GM23248 (cell line): ENCODE measurements at regions not wholly inside any gene's neighbourhood (a gene's known extent, or its start where the extent isn't known, plus 50 kb on each side); places are given as distances from the start of the nearest gene placed in this dataset.
A peak's percentile ranks its signal among the peaks of the same experiment; 100 is the strongest.

Experiments
- DNase-seq: peaks from one replicate; pipeline ENCODE4 v3.0.0-alpha.2; 2015
- H2AFZ ChIP-seq: fragments of 200-600 bp; sonication (generic); 2 replicates; pipeline ENCODE4 v1.6.1; 2016; ENCODE audit warnings: antibody characterized with exemption
- H3F3A ChIP-seq: fragments of 200-600 bp; sonication (generic); 2 replicates; pipeline ENCODE4 v1.6.1; 2016; ENCODE audit warnings: mild to moderate bottlenecking, antibody characterized with exemption, mixed run types; ENCODE audit not compliant: insufficient read depth
- H3K27ac ChIP-seq: fragments of 200-600 bp; sonication (generic); 2 replicates; pipeline ENCODE4 v1.5.1; 2016; ENCODE audit warnings: mild to moderate bottlenecking
- H3K27me3 ChIP-seq: fragments of 200-600 bp; sonication (generic); replicated peaks from 2 replicates; pipeline ENCODE4 v1.6.1; 2016; ENCODE audit warnings: mild to moderate bottlenecking; ENCODE audit not compliant: insufficient read depth
- H3K36me3 ChIP-seq: fragments of 200-600 bp; sonication (generic); 2 replicates; pipeline ENCODE4 v1.6.1; 2016; ENCODE audit warnings: low read depth, mild to moderate bottlenecking
- H3K4me1 ChIP-seq: fragments of 200-600 bp; sonication (generic); 2 replicates; pipeline ENCODE4 v1.6.1; 2016; ENCODE audit warnings: mild to moderate bottlenecking; ENCODE audit not compliant: insufficient read depth
- H3K4me2 ChIP-seq: fragments of 200-600 bp; sonication (generic); one replicate; pipeline ENCODE4 v1.6.1; 2016; ENCODE audit warnings: mild to moderate bottlenecking; ENCODE audit not compliant: unreplicated experiment
- H3K4me3 ChIP-seq: fragments of 200-600 bp; sonication (generic); 2 replicates; pipeline ENCODE4 v1.5.1; 2016; ENCODE audit warnings: mild to moderate bottlenecking
- H3K79me2 ChIP-seq: fragments of 200-600 bp; sonication (generic); 2 replicates; pipeline ENCODE4 v1.6.1; 2016; ENCODE audit warnings: mild to moderate bottlenecking; ENCODE audit not compliant: insufficient read depth
- H3K9ac ChIP-seq: fragments of 200-600 bp; sonication (generic); 2 replicates; pipeline ENCODE4 v1.6.1; 2016; ENCODE audit warnings: mild to moderate bottlenecking
- H3K9me2 ChIP-seq: fragments of 200-600 bp; sonication (generic); 2 replicates; pipeline ENCODE4 v1.6.1; 2016; ENCODE audit warnings: mixed run types, mild to moderate bottlenecking, moderate library complexity; ENCODE audit not compliant: insufficient read depth
- H3K9me3 ChIP-seq: fragments of 200-600 bp; sonication (generic); one replicate; pipeline ENCODE4 v1.6.1; 2017; ENCODE audit warnings: low read depth
- H4K20me1 ChIP-seq: fragments of 200-600 bp; sonication (generic); 2 replicates; pipeline ENCODE4 v1.6.0; 2016; ENCODE audit not compliant: insufficient read depth
- EZH2 ChIP-seq: fragments of 200-600 bp; sonication (generic); IDR thresholded peaks from 2 replicates; pipeline ENCODE4 v1.6.1; 2018; ENCODE audit warnings: antibody characterized with exemption, mild to moderate bottlenecking; ENCODE audit not compliant: insufficient read depth, poor library complexity, severe bottlenecking
- EZH2phosphoT487 ChIP-seq: fragments of 200-600 bp; sonication (generic); IDR thresholded peaks from 2 replicates; pipeline ENCODE4 v1.6.1; 2018; ENCODE audit warnings: antibody characterized with exemption, moderate library complexity, mild to moderate bottlenecking, low read depth; ENCODE audit not compliant: insufficient read depth
- WGBS, 2 experiments: methylation state at CpG; one replicate each; pipeline ENCODE4 v1.1.6; 2015 to 2017; ENCODE audit warnings: low lambda C conversion rate in 2 of 2, low coverage in 1 of 2; ENCODE audit errors: missing lambda C conversion rate in 2 of 2; 5-methylcytosine and 5-hydroxymethylcytosine counted together
- in situ Hi-C: fragments of 300-500 bp; cut with MboI; formaldehyde crosslinking; loops from 2 replicates; pipeline ENCODE4 v1.15.0; 2020

DNA sequence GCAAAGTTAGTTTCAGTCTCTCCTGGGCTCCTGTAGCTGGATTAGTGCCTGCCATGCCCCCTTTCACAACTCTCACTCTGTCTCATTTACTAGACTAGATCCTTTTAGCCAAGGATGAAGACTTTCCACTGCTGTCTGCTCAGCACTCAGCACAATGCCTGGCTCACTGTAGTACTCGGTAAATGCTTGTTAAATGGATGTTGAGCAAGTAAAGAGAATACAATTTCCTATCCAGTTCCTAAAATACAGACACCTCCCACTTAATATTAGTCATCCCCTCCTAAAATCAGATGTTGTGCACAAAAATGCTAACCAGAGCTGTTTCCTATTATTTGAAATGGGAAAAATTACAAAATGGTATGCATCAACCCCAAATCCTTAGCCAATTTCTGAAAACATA lies 195.8 kb downstream of the SREK1 start:
- DNase-seq = peak; percentile 32
- Histone ChIP-seq H3K27ac (no peak overlapping the region), H3K4me3 (0 out of 2 replicates have a peak overlapping the region, but pooled peaks have one; percentile 17), H3K79me2 (no peaks in the 10 kb centered on the region), H3K4me1 (peaks cover 7% of the 10 kb centered on the region; the same call in 1 of the 2 replicates), H4K20me1 (no peaks in the 10 kb centered on the region), H3K27me3 (peaks cover 16% of the 10 kb centered on the region; the same call in 1 of the 2 replicates), H2AFZ (no peak overlapping the region), H3K9me2 (no peaks in the 10 kb centered on the region), H3K4me2 (no peak overlapping the region), H3F3A (no peaks in the 10 kb centered on the region), H3K36me3 (no peaks in the 10 kb centered on the region), H3K9me3 (no peaks in the 10 kb centered on the region), H3K9ac (no peak overlapping the region)
- in situ Hi-C loops = no loop called here
- TF ChIP-seq EZH2phosphoT487 (no peak), EZH2 (no peak)
- WGBS, 2 experiments = 0% methylated on average over 1 of the region's 1 CpG

- no peak for DNase-seq
- H3K4me2 ChIP-seq = no peak overlapping the region
- no peak overlapping the region for H3K27ac ChIP-seq
- no peaks in the 10 kb centered on the region for H3K79me2 ChIP-seq
- peaks cover 22% of the 10 kb centered on the region; the same call in 1 of the 2 replicates for H3K27me3 ChIP-seq
- H3K4me3 ChIP-seq = no peak overlapping the region
- H3K36me3 ChIP-seq = no peaks in the 10 kb centered on the region
- H3K9me3 ChIP-seq = no peaks in the 10 kb centered on the region
- H2AFZ ChIP-seq = no peak overlapping the region
- TF ChIP-seq EZH2phosphoT487 (no peak), EZH2 (no peak)
- H4K20me1 ChIP-seq = no peaks in the 10 kb centered on the region
- 33 to 43% methylated on average over 1 of the region's 1 CpG for WGBS, 2 experiments
- H3K4me1 ChIP-seq = peaks cover 7% of the 10 kb centered on the region; the same call in 1 of the 2 replicates
- in situ Hi-C loops = no loop called here
- H3F3A ChIP-seq = no peaks in the 10 kb centered on the region
- no peak overlapping the region for H3K9ac ChIP-seq
- no peaks in the 10 kb centered on the region for H3K9me2 ChIP-seq
These were observed 196.7 kb downstream of the SREK1 start for GRCh38 chr5:66340786-66341185.

DNA sequence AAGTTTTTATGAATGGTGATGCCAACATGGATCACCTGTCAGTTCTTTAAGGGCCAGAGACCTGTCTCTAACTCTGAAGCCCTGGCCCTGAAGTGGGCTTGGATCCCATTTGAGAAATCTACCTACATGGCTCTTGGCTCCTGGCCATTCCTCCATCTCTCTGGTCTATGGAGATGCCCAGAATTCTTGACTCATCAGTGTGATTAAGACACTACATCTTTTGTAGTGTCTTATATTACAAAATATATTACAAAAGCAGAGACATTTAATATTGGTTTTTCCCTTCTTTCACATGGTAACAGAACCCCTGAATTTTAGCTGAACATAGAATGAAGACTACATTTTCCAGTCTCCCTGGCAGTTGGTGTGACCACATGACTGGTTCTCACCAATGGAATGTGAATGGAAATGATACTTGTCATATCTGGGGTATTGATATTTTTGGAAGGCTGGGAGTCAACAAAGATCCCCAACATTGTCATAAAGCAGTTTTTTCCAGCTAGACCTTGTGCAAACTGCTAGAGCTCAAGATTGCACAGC lies 198.3 kb downstream of the SREK1 start:
- no peaks in the 10 kb centered on the region for H3K9me2 ChIP-seq
- no peaks in the 10 kb centered on the region for H3K9me3 ChIP-seq
- H3K4me2 ChIP-seq = no peak overlapping the region
- H3F3A ChIP-seq = no peaks in the 10 kb centered on the region
- H3K27me3 ChIP-seq = 0 out of 2 replicates have a peak, but pooled peaks cover 8% of the 10 kb centered on the region
- H3K9ac ChIP-seq = no peak overlapping the region
- TF ChIP-seq EZH2phosphoT487 = no peak
- TF ChIP-seq EZH2 = no peak
- H3K79me2 ChIP-seq = no peaks in the 10 kb centered on the region
- H2AFZ ChIP-seq = no peak overlapping the region
- no peak overlapping the region for H3K27ac ChIP-seq
- no peak for DNase-seq
- no peak overlapping the region for H3K4me3 ChIP-seq
- H3K4me1 ChIP-seq = peaks cover 7% of the 10 kb centered on the region; the same call in 1 of the 2 replicates
- no peaks in the 10 kb centered on the region for H3K36me3 ChIP-seq
- in situ Hi-C loops = no loop called here
- no peaks in the 10 kb centered on the region for H4K20me1 ChIP-seq

DNA sequence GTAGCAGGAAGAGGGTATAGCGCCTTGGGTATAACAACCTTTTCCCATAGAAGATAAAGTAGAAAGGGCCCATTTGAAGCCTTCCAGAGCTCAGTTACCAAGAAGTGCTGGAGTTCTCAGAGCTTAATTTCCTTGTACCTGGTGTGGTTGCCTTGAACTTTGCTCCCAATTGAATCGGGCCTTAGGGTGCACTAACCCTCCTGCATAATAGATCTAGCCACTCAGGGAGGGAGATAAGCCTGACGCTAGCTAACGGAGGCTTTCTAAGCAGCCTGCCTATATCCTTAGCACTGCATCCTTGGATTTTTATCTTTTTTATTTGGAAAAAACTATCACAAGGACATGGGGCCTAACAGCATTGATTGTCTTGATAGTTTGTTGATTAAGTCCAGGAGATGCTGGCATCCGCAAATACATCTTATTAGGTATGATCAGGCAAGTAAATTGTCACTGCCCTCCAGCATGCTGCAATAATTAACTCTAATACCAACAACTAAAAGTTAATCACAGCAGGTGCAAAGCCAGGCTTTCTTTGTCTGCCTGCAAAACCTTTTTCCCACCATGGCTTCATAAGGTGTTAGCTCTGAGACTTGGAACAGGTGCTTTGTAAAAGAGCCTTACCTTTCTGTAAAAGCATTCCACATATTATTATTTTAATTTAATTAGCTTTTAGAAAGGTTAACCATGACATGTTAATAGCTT lies 199.4 kb downstream of the SREK1 start:
- TF ChIP-seq EZH2 = no peak
- TF ChIP-seq EZH2phosphoT487 = no peak
- Histone ChIP-seq H3K9me3 (no peaks in the 10 kb centered on the region), H3K27me3 (0 out of 2 replicates have a peak, but pooled peaks cover 6% of the 10 kb centered on the region), H3K4me1 (peaks cover 7% of the 10 kb centered on the region; the same call in 1 of the 2 replicates), H3K27ac (no peak overlapping the region), H3F3A (no peaks in the 10 kb centered on the region), H3K4me2 (no peak overlapping the region), H4K20me1 (no peaks in the 10 kb centered on the region), H3K9me2 (no peaks in the 10 kb centered on the region), H3K79me2 (no peaks in the 10 kb centered on the region), H3K9ac (no peak overlapping the region), H3K4me3 (no peak overlapping the region), H2AFZ (no peak overlapping the region), H3K36me3 (no peaks in the 10 kb centered on the region)
- no peak for DNase-seq
- in situ Hi-C loops = no loop called here
- WGBS, 2 experiments = 68 to 71% methylated on average over 5 of the region's 5 CpGs
